ENCODE measurements at regions not wholly inside any gene's neighbourhood (a gene's known extent, or its start where the extent isn't known, plus 50 kb on each side); places are given as distances from the start of the nearest gene placed in this dataset.

DNA sequence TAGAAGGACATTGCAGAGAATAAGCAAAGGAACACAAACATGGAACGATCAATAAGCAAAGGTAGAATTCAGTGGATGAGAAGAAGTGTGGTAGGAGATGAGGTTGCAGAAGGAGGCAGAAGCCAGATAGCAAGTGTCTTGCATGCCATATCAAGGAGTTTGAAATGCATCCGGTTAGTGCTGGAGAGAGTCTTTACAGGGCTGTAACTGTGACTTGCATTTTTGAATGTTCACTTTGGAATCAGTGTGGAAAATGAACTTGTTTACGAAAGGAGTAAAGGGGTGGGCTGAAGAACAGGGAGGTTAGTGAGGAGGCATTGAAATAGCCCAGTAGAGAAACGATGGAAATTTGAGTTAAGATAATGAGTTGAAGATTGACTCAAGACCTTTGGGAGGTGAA, 90.7 kb upstream of the MBNL2 start:
- BruUV-seq (replicated peaks): no TSS peak
- H3K9me3 ChIP-seq (ENCODE audit: control insufficient read depth in 1 of 2, insufficient read depth in 1 of 2, low read depth in 1 of 2, low read length in 2 of 2): no peaks in the 10 kb centered on the region

More for the DNA sequence above, 90.7 kb upstream of the MBNL2 start:
- no peaks in the 10 kb centered on the region for H3K79me2 ChIP-seq (ENCODE audit: insufficient read depth, low read length)
- peaks cover 6 to 17% of the 10 kb centered on the region in 2 experiments for H3K4me1 ChIP-seq (ENCODE audit: control insufficient read depth in 1 of 2, insufficient read depth in 2 of 2, low read length in 2 of 2)
- TF ChIP-seq JUND (IDR thresholded peaks at IDR 0.05) (no peak), ATF3 (IDR thresholded peaks at IDR 0.05) (no peak), POLR2AphosphoS5 (IDR thresholded peaks at IDR 0.05; ENCODE audit: low read depth, low read length) (no peak), CBX3 (IDR thresholded peaks at IDR 0.05; ENCODE audit: low read depth) (no peak), EZH2 (IDR thresholded peaks at IDR 0.05) (no peak), EGR1 (IDR thresholded peaks at IDR 0.05; ENCODE audit: low read depth) (no peak), SRF (IDR thresholded peaks at IDR 0.05; ENCODE audit: low read depth) (no peak), ZFX (IDR thresholded peaks at IDR 0.05) (no peak), ELF1 (IDR thresholded peaks at IDR 0.05; ENCODE audit: borderline replicate concordance, low read depth) (no peak), ZNF274 (IDR thresholded peaks at IDR 0.05; ENCODE audit: low read depth, low read length) (no peak), TCF7L2 (IDR thresholded peaks at IDR 0.05; ENCODE audit: borderline replicate concordance, extremely low read depth, insufficient read depth, insufficient read length) (no peak), POLR2A (IDR thresholded peaks at IDR 0.05; ENCODE audit: borderline replicate concordance, extremely low read depth, insufficient read depth, insufficient read length) (no peak), MAX (IDR thresholded peaks at IDR 0.05) (no peak)
- TF ChIP-seq, protein P1, sequence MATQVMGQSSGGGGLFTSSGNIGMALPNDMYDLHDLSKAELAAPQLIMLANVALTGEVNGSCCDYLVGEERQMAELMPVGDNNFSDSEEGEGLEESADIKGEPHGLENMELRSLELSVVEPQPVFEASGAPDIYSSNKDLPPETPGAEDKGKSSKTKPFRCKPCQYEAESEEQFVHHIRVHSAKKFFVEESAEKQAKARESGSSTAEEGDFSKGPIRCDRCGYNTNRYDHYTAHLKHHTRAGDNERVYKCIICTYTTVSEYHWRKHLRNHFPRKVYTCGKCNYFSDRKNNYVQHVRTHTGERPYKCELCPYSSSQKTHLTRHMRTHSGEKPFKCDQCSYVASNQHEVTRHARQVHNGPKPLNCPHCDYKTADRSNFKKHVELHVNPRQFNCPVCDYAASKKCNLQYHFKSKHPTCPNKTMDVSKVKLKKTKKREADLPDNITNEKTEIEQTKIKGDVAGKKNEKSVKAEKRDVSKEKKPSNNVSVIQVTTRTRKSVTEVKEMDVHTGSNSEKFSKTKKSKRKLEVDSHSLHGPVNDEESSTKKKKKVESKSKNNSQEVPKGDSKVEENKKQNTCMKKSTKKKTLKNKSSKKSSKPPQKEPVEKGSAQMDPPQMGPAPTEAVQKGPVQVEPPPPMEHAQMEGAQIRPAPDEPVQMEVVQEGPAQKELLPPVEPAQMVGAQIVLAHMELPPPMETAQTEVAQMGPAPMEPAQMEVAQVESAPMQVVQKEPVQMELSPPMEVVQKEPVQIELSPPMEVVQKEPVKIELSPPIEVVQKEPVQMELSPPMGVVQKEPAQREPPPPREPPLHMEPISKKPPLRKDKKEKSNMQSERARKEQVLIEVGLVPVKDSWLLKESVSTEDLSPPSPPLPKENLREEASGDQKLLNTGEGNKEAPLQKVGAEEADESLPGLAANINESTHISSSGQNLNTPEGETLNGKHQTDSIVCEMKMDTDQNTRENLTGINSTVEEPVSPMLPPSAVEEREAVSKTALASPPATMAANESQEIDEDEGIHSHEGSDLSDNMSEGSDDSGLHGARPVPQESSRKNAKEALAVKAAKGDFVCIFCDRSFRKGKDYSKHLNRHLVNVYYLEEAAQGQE (IDR thresholded peaks at IDR 0.05; ENCODE audit: low read depth): no peak
- TF ChIP-seq, protein P2, sequence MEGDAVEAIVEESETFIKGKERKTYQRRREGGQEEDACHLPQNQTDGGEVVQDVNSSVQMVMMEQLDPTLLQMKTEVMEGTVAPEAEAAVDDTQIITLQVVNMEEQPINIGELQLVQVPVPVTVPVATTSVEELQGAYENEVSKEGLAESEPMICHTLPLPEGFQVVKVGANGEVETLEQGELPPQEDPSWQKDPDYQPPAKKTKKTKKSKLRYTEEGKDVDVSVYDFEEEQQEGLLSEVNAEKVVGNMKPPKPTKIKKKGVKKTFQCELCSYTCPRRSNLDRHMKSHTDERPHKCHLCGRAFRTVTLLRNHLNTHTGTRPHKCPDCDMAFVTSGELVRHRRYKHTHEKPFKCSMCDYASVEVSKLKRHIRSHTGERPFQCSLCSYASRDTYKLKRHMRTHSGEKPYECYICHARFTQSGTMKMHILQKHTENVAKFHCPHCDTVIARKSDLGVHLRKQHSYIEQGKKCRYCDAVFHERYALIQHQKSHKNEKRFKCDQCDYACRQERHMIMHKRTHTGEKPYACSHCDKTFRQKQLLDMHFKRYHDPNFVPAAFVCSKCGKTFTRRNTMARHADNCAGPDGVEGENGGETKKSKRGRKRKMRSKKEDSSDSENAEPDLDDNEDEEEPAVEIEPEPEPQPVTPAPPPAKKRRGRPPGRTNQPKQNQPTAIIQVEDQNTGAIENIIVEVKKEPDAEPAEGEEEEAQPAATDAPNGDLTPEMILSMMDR (IDR thresholded peaks at IDR 0.05 in 2 of 3, conservative IDR thresholded peaks at IDR 0.05 in 1 of 3; ENCODE audit: borderline replicate concordance in 1 of 3, insufficient read depth in 1 of 3, low read depth in 2 of 3, low read length in 2 of 3): no peak
- ChIA-PET CTCF (interaction anchor here (1.1 kb wide), 1 partner anchor 10 kb away, joined by 3 read pairs; no protein-coding TSS in a partner anchor), RAD21 (ENCODE audit: low non-redundant PET in 1 of 2, low total read pairs in 2 of 2, uncharacterized antibody in 2 of 2, unreplicated experiment in 2 of 2) (no interaction called here), POLR2A (no interaction called here)
- H3K27ac ChIP-seq (ENCODE audit: low read depth, low read length): no peak overlapping the region
- H3K4me2 ChIP-seq (ENCODE audit: low read length): no peak overlapping the region
- H3K9ac ChIP-seq (ENCODE audit: low read length): no peak overlapping the region
- intact Hi-C loops (cut with micrococcal nuclease): no loop called here
- no peak for ATAC-seq
- no peaks in the 10 kb centered on the region for H3K36me3 ChIP-seq (ENCODE audit: control insufficient read depth in 1 of 2, insufficient read depth in 2 of 2, low read length in 2 of 2)
- no peak overlapping the region for H3K4me3 ChIP-seq (replicated peaks in 1 of 2; ENCODE audit: low read depth in 1 of 2, low read length in 2 of 2)
- H2AFZ ChIP-seq (ENCODE audit: low read depth, low read length, poor library complexity, severe bottlenecking): no peak overlapping the region
- DNase-seq (ENCODE audit: low read depth, low spot score): no peak
- H3K27me3 ChIP-seq (ENCODE audit: insufficient read depth, low read length): no peaks in the 10 kb centered on the region
- no peaks in the 10 kb centered on the region for H4K20me1 ChIP-seq (ENCODE audit: insufficient read depth)
- H3K9me2 ChIP-seq (ENCODE audit: insufficient read depth): no peaks in the 10 kb centered on the region
